GM19239 (cell line): ENCODE measurements at regions not wholly inside any gene's neighbourhood (a gene's known extent, or its start where the extent isn't known, plus 50 kb on each side); places are given as distances from the start of the nearest gene placed in this dataset.
"Not testable (repeated sequence)": the region's sequence is repeated elsewhere in the genome, so short reads cannot be mapped to it uniquely, and the experiment has no call there.

ENCODE experiments used
- DNase-seq: peaks from one replicate; pipeline ENCODE4 v3.0.0; 2011; ENCODE audit warnings: low spot score; ENCODE audit not compliant: insufficient read length
- FAIRE-seq: peaks from 2 replicates; lab custom pipeline; 2011; peaks lifted over from hg19 to GRCh38; lab: Jason Lieb, UNC

- DNase-seq = no peak
- FAIRE-seq = no peak
These were observed 480.7 kb downstream of the CSNK1G3 start for GRCh38 chr5:123992641-123993040.

- FAIRE-seq (no peak), DNase-seq (no peak)
These were observed 476.0 kb downstream of the CSNK1G3 start for GRCh38 chr5:123987956-123988355.

GRCh38 chr5:123976379-123977033, 464.5 kb downstream of the CSNK1G3 start:
- no peak for DNase-seq
- no peak for FAIRE-seq

- not testable (repeated sequence) for FAIRE-seq, DNase-seq
These were observed 463.5 kb downstream of the CSNK1G3 start for GRCh38 chr5:123975521-123975920.

GRCh38 chr5:123966781-123967180, 454.8 kb downstream of the CSNK1G3 start:
- FAIRE-seq (no peak), DNase-seq (no peak)

- DNase-seq = no peak
- FAIRE-seq = no peak
These were observed 453.6 kb downstream of the CSNK1G3 start for GRCh38 chr5:123965626-123966025.

GRCh38 chr5:123964884-123965283, 452.9 kb downstream of the CSNK1G3 start:
- FAIRE-seq (no peak), DNase-seq (no peak)

- FAIRE-seq = no peak
- no peak for DNase-seq
These were observed 448.5 kb downstream of the CSNK1G3 start for GRCh38 chr5:123960526-123960925.

GRCh38 chr5:123951582-123951977, 439.6 kb downstream of the CSNK1G3 start:
- DNase-seq (no peak), FAIRE-seq (no peak)

GRCh38 chr5:123950701-123951581, 439.0 kb downstream of the CSNK1G3 start:
- FAIRE-seq (no peak), DNase-seq (no peak)

GRCh38 chr5:123949807-123950340, 437.9 kb downstream of the CSNK1G3 start:
- no peak for DNase-seq
- FAIRE-seq = no peak

GRCh38 chr5:123949043-123949804, 437.2 kb downstream of the CSNK1G3 start:
- no peak for FAIRE-seq
- DNase-seq = no peak

GRCh38 chr5:123947797-123948196, 435.8 kb downstream of the CSNK1G3 start:
- DNase-seq (no peak), FAIRE-seq (no peak)

GRCh38 chr5:123945548-123945947, 433.6 kb downstream of the CSNK1G3 start:
- DNase-seq (no peak), FAIRE-seq (no peak)

GRCh38 chr5:123943151-123943550, 431.2 kb downstream of the CSNK1G3 start:
- no peak for FAIRE-seq
- DNase-seq = no peak

GRCh38 chr5:123940416-123940815, 428.4 kb downstream of the CSNK1G3 start:
- DNase-seq (no peak), FAIRE-seq (no peak)

GRCh38 chr5:123937230-123937629, 425.3 kb downstream of the CSNK1G3 start:
- no peak for FAIRE-seq

GRCh38 chr5:123936548-123936947, 424.6 kb downstream of the CSNK1G3 start:
- DNase-seq (no peak), FAIRE-seq (no peak)

More at GRCh38 chr5:123937230-123937629, 425.3 kb downstream of the CSNK1G3 start:
- DNase-seq = no peak

GRCh38 chr5:123933812-123934211, 421.8 kb downstream of the CSNK1G3 start:
- FAIRE-seq, DNase-seq: not testable (repeated sequence)

GRCh38 chr5:123929055-123929474, 417.1 kb downstream of the CSNK1G3 start:
- DNase-seq = no peak

More at GRCh38 chr5:123929055-123929474, 417.1 kb downstream of the CSNK1G3 start:
- no peak for FAIRE-seq
